Loucy (cell line): ENCODE measurements at regions not wholly inside any gene's neighbourhood (a gene's known extent, or its start where the extent isn't known, plus 50 kb on each side); places are given as distances from the start of the nearest gene placed in this dataset.

Experiments used
- H2AFZ ChIP-seq: fragments of 200-600 bp; sonication (generic); 2 replicates; pipeline ENCODE4 v1.6.0; 2016; ENCODE audit warnings: antibody characterized with exemption, mild to moderate bottlenecking, low read length, moderate library complexity
- H3F3A ChIP-seq: fragments of 200-600 bp; 2 replicates; pipeline ENCODE4 v1.6.0; 2016; ENCODE audit warnings: antibody characterized with exemption, low read depth, mild to moderate bottlenecking
- H3K27me3 ChIP-seq: fragments of 200-600 bp; sonication (generic); 2 replicates; pipeline ENCODE4 v1.6.1; 2014; ENCODE audit warnings: low read length, mild to moderate bottlenecking; ENCODE audit not compliant: insufficient read depth, poor library complexity, severe bottlenecking
- H3K36me3 ChIP-seq: fragments of 200-600 bp; sonication (generic); 2 replicates; pipeline ENCODE4 v1.6.1; 2016; ENCODE audit warnings: low read length; ENCODE audit not compliant: insufficient read depth
- H3K4me1 ChIP-seq: fragments of 200-600 bp; sonication (generic); 2 replicates; pipeline ENCODE4 v1.5.1; 2014; ENCODE audit warnings: low read length, mild to moderate bottlenecking; ENCODE audit not compliant: insufficient read depth, poor library complexity, severe bottlenecking
- H3K4me2 ChIP-seq: fragments of 200-600 bp; sonication (generic); 2 replicates; pipeline ENCODE4 v1.6.0; 2014; ENCODE audit warnings: antibody characterized with exemption, low read length, low read depth, mild to moderate bottlenecking; ENCODE audit not compliant: poor library complexity, severe bottlenecking
- H3K4me3 ChIP-seq: fragments of 200-600 bp; sonication (generic); 2 replicates; pipeline ENCODE4 v1.5.1; 2014; ENCODE audit warnings: low read length, mild to moderate bottlenecking, mixed read lengths; ENCODE audit not compliant: poor library complexity, severe bottlenecking
- H3K79me2 ChIP-seq: fragments of 200-600 bp; sonication (generic); 2 replicates; pipeline ENCODE4 v1.6.1; 2014; ENCODE audit warnings: low read length; ENCODE audit not compliant: insufficient read depth
- H3K9ac ChIP-seq: fragments of 200-600 bp; sonication (generic); 2 replicates; pipeline ENCODE4 v1.6.0; 2014; ENCODE audit warnings: mild to moderate bottlenecking, low read depth, low read length, moderate library complexity; ENCODE audit not compliant: poor library complexity, severe bottlenecking
- H3K9me2 ChIP-seq: fragments of 200-600 bp; sonication (generic); replicated peaks from 2 replicates; pipeline ENCODE4 v1.6.1; 2016; ENCODE audit warnings: low read depth, low read length, mixed read lengths
- H3K9me3 ChIP-seq: fragments of 200-600 bp; sonication (generic); 2 replicates; pipeline ENCODE4 v1.6.1; 2014; ENCODE audit warnings: mild to moderate bottlenecking, antibody characterized with exemption, low read length, low read depth; ENCODE audit not compliant: insufficient read depth
- H4K20me1 ChIP-seq: fragments of 200-600 bp; sonication (generic); 2 replicates; pipeline ENCODE4 v1.6.0; 2014; ENCODE audit warnings: antibody characterized with exemption, low read length, mild to moderate bottlenecking; ENCODE audit not compliant: insufficient read depth, poor library complexity, severe bottlenecking
- CTCF ChIP-seq: fragments of 200-600 bp; sonication (generic); conservative IDR thresholded peaks from 2 replicates; pipeline ENCODE4 v1.5.1; 2014; ENCODE audit warnings: mild to moderate bottlenecking, antibody characterized with exemption, low read length
- EZH2phosphoT487 ChIP-seq: fragments of 200-600 bp; IDR thresholded peaks from 2 replicates; pipeline ENCODE4 v1.6.1; 2018; ENCODE audit warnings: antibody characterized with exemption, mild to moderate bottlenecking, moderate library complexity, borderline replicate concordance

GRCh38 chr7:41758321-41758720 is 55.4 kb upstream of the INHBA start:
- Histone ChIP-seq H3K9me3 (peaks cover 15% of the 10 kb centered on the region), H3K79me2 (no peaks in the 10 kb centered on the region), H3K9me2 (no peaks in the 10 kb centered on the region), H4K20me1 (no peaks in the 10 kb centered on the region), H3K9ac (no peak overlapping the region), H3K4me3 (no peak overlapping the region), H3K27me3 (no peaks in the 10 kb centered on the region), H2AFZ (no peak overlapping the region), H3K36me3 (no peaks in the 10 kb centered on the region), H3K4me1 (no peaks in the 10 kb centered on the region), H3F3A (no peaks in the 10 kb centered on the region), H3K4me2 (no peak overlapping the region)
- no peak for TF ChIP-seq CTCF
- no peak for TF ChIP-seq EZH2phosphoT487

- Histone ChIP-seq H3K9ac (no peak overlapping the region), H3K36me3 (no peaks in the 10 kb centered on the region), H3K9me3 (peaks cover 15% of the 10 kb centered on the region), H3K9me2 (no peaks in the 10 kb centered on the region), H3K79me2 (no peaks in the 10 kb centered on the region), H3K4me3 (no peak overlapping the region), H3F3A (no peaks in the 10 kb centered on the region), H2AFZ (no peak overlapping the region), H4K20me1 (no peaks in the 10 kb centered on the region), H3K27me3 (no peaks in the 10 kb centered on the region), H3K4me1 (no peaks in the 10 kb centered on the region), H3K4me2 (no peak overlapping the region)
- TF ChIP-seq EZH2phosphoT487 (no peak), CTCF (no peak)
Measured at GRCh38 chr7:41756650-41757182, 53.8 kb upstream of the INHBA start.

- no peak for TF ChIP-seq CTCF
- no peak for TF ChIP-seq EZH2phosphoT487
- no peaks in the 10 kb centered on the region for H3K4me1 ChIP-seq
- H3K79me2 ChIP-seq: no peaks in the 10 kb centered on the region
- peaks cover 12% of the 10 kb centered on the region for H3K9me3 ChIP-seq
- no peak overlapping the region for H3K4me2 ChIP-seq
- H4K20me1 ChIP-seq: no peaks in the 10 kb centered on the region
- no peak overlapping the region for H3K9ac ChIP-seq
- no peaks in the 10 kb centered on the region for H3K36me3 ChIP-seq
- no peaks in the 10 kb centered on the region for H3K27me3 ChIP-seq
- H2AFZ ChIP-seq: no peak overlapping the region
- no peaks in the 10 kb centered on the region for H3K9me2 ChIP-seq
- no peak overlapping the region for H3K4me3 ChIP-seq
- H3F3A ChIP-seq: no peaks in the 10 kb centered on the region
Measured at GRCh38 chr7:41755096-41755495, 52.2 kb upstream of the INHBA start.
